PC-3 (cell line): ENCODE measurements at regions not wholly inside any gene's neighbourhood (a gene's known extent, or its start where the extent isn't known, plus 50 kb on each side); places are given as distances from the start of the nearest gene placed in this dataset.

ENCODE experiments used
- ATAC-seq: fragments of 200-7000 bp; cut with Tn5 transposase; 2 replicates; pipeline ENCODE4 v1.9.1; 2020; ENCODE audit warnings: mild to moderate bottlenecking, moderate library complexity
- BruUV-seq: library from RNA; stranded (reverse); fragments of 400-500 nt; replicated peaks from 2 replicates; lab custom pipeline; 2021; lab: Mats Ljungman, UMichigan
- CTCF ChIA-PET: fragments of 300-600 bp; sonication (Branson Sonifier 250); formaldehyde crosslinking; loops from one replicate; lab custom pipeline; 2022; ENCODE audit warnings: antibody characterized with exemption; lab: Charles Lee
- POLR2A ChIA-PET: fragments of 300-600 bp; sonication (Branson Sonifier 250); formaldehyde crosslinking; loops from one replicate; lab custom pipeline; 2022; ENCODE audit warnings: antibody characterized with exemption; ENCODE audit not compliant: unreplicated experiment; lab: Charles Lee
- DNase-seq: peaks from one replicate; pipeline ENCODE4 v3.0.0-alpha.2; 2015
- H2AFZ ChIP-seq: fragments of 300-600 bp; sonication (generic); 2 replicates; pipeline ENCODE4 v1.6.0; 2016; ENCODE audit warnings: antibody characterized with exemption, low read length
- H3F3A ChIP-seq: fragments of 300-600 bp; sonication (generic); one replicate; pipeline ENCODE4 v1.6.0; 2017; ENCODE audit warnings: antibody characterized with exemption, low read length, control low read depth, mild to moderate bottlenecking; ENCODE audit not compliant: unreplicated experiment
- H3K27ac ChIP-seq: fragments of 300-600 bp; sonication (generic); 2 replicates; pipeline ENCODE4 v1.5.1; 2016; ENCODE audit warnings: mild to moderate bottlenecking, low read length
- H3K27me3 ChIP-seq: fragments of 300-600 bp; sonication (generic); 2 replicates; pipeline ENCODE4 v1.6.1; 2016; ENCODE audit warnings: low read length, mixed read lengths
- H3K36me3 ChIP-seq: fragments of 300-600 bp; sonication (generic); 2 replicates; pipeline ENCODE4 v1.6.1; 2016; ENCODE audit warnings: low read depth, mixed run types, low read length, mixed read lengths
- H3K4me1 ChIP-seq: fragments of 300-600 bp; sonication (generic); 2 replicates; pipeline ENCODE4 v1.5.1; 2016; ENCODE audit warnings: low read length; ENCODE audit not compliant: insufficient read depth
- H3K4me2 ChIP-seq: fragments of 300-600 bp; sonication (generic); 2 replicates; pipeline ENCODE4 v1.6.0; 2016; ENCODE audit warnings: low read length
- H3K4me3 ChIP-seq: fragments of 300-600 bp; sonication (generic); 2 replicates; pipeline ENCODE4 v1.5.1; 2016; ENCODE audit warnings: mild to moderate bottlenecking, low read length, mixed read lengths
- H3K79me2 ChIP-seq: fragments of 300-600 bp; sonication (generic); 2 replicates; pipeline ENCODE4 v1.6.1; 2017; ENCODE audit warnings: low read length, mixed read lengths
- H3K9ac ChIP-seq: fragments of 300-600 bp; sonication (generic); 2 replicates; pipeline ENCODE4 v1.6.0; 2016; ENCODE audit warnings: mild to moderate bottlenecking, low read length
- H3K9me2 ChIP-seq: fragments of 300-600 bp; sonication (generic); replicated peaks from 2 replicates; pipeline ENCODE4 v1.6.1; 2016; ENCODE audit warnings: mixed run types, low read length, mixed read lengths
- H3K9me3 ChIP-seq: fragments of 300-600 bp; sonication (generic); 2 replicates; pipeline ENCODE4 v1.6.1; 2016; ENCODE audit warnings: low read length, mixed read lengths
- H4K20me1 ChIP-seq: fragments of 300-600 bp; sonication (generic); 2 replicates; pipeline ENCODE4 v1.6.1; 2016; ENCODE audit warnings: low read length, mixed read lengths
- EZH2 ChIP-seq: fragments of 300-600 bp; sonication (generic); IDR thresholded peaks from one replicate; pipeline ENCODE4 v1.6.1; 2017; ENCODE audit warnings: antibody characterized with exemption, mild to moderate bottlenecking, low read length; ENCODE audit not compliant: unreplicated experiment
- EZH2phosphoT487 ChIP-seq: fragments of 300-600 bp; sonication (generic); IDR thresholded peaks from 2 replicates; pipeline ENCODE4 v1.6.1; 2018; ENCODE audit warnings: mild to moderate bottlenecking, antibody characterized with exemption, low read length, borderline replicate concordance
- intact Hi-C: fragments of 100-400 bp; cut with micrococcal nuclease; formaldehyde crosslinking; loops from 2 replicates; pipeline ENCODE4 v1.9.0; 2023
- TF ChIP-seq, protein P1 (sequence below): fragments of 300-600 bp; sonication (generic); conservative IDR thresholded peaks from 2 replicates; pipeline ENCODE4 v1.5.1; 2017; ENCODE audit warnings: antibody characterized with exemption, low read depth, mild to moderate bottlenecking, low read length

DNA sequence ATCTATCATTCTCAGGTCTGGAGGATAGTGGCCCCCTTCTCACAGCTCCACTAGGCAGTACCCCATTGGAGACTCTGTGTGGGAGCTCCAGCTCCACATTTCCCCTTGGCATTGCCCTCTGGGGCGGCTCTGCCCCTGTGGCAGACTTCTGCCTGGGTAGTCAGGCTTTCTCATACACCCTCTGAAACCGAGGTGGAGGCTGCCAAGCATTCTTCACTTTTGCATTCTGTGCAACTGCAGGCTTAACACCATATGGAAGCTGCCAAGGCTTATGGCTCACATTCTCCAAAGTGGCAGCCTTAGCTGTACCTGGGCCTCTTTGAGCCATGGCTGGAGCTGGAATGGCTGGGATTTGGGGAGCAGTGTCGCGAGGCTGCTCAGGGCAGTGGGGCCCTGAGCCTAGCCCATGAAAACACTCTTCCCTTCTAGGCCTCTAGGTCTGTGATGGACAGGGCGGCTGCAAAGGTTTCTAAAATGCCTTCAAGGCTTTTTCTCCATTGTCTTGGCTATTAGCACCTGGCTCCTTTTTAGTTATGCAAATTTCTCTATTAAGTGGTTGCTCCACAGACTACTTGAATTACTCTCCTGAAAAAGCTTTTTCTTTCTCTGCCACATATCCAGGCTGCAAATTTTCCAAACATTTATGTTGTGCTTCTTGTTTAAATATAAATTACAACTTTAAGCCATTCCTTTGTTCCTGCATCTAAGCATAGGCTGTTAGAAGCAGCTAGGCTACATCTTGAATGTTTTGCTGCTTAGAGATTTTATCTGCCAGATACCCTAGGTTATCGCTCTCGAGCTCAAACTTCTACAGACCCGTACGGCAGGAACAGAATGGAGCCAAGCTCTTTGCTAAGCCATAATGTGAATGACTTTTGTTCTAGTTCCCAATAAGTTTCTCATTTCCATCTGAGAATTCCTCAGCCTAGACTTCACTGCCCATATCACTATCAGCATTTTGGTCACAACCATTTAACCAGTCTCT, 206.5 kb downstream of the CPS1 start:
- Histone ChIP-seq H4K20me1 (no peaks in the 10 kb centered on the region), H3K4me1 (no peaks in the 10 kb centered on the region), H3K27me3 (peaks cover 3% of the 10 kb centered on the region; the same call in 1 of the 2 replicates), H3K9ac (no peak overlapping the region), H3K9me3 (no peaks in the 10 kb centered on the region), H3K36me3 (no peaks in the 10 kb centered on the region), H3K4me3 (no peak overlapping the region), H3K4me2 (no peak overlapping the region), H3K27ac (no peak overlapping the region), H3K79me2 (no peaks in the 10 kb centered on the region), H2AFZ (no peak overlapping the region), H3F3A (no peaks in the 10 kb centered on the region), H3K9me2 (no peaks in the 10 kb centered on the region)
- no TSS peak for BruUV-seq
- no peak for DNase-seq
- ChIA-PET POLR2A (no interaction called here), CTCF (no interaction called here)
- TF ChIP-seq, protein P1, sequence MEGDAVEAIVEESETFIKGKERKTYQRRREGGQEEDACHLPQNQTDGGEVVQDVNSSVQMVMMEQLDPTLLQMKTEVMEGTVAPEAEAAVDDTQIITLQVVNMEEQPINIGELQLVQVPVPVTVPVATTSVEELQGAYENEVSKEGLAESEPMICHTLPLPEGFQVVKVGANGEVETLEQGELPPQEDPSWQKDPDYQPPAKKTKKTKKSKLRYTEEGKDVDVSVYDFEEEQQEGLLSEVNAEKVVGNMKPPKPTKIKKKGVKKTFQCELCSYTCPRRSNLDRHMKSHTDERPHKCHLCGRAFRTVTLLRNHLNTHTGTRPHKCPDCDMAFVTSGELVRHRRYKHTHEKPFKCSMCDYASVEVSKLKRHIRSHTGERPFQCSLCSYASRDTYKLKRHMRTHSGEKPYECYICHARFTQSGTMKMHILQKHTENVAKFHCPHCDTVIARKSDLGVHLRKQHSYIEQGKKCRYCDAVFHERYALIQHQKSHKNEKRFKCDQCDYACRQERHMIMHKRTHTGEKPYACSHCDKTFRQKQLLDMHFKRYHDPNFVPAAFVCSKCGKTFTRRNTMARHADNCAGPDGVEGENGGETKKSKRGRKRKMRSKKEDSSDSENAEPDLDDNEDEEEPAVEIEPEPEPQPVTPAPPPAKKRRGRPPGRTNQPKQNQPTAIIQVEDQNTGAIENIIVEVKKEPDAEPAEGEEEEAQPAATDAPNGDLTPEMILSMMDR: no peak
- TF ChIP-seq EZH2: no peak
- TF ChIP-seq EZH2phosphoT487: no peak
- intact Hi-C loops: no loop called here
- ATAC-seq: no peak

DNA sequence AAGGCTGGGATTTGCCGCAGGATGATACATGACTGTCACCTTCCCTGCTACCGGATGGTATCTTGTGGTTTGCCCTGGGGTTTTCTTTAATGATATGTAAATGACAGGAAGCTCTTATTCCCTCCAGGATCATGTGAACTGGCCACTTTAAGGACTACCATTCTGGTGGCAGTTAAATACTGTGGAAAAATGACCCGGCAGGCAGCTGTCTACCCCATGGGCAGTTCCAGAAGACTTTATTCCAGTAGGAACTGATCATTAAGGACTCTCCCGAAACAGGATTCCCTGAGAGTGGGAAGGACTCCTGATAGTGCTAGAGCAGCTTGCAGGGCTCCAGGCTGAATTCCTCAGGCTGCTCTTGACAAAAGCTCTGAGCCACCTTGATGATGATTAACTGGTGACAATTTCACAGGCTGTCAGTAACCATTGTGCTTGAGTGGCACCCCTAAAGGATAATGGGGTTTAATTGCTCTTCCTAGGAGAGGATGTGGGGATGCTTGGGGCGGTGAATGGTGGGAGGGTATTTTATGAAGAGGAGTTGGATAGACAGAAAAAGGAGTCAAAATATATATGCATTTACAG, 212.0 kb downstream of the CPS1 start:
- Histone ChIP-seq H2AFZ (no peak overlapping the region), H3K27me3 (peaks cover 11% of the 10 kb centered on the region; the same call in 1 of the 2 replicates), H3K4me2 (no peak overlapping the region), H3K4me1 (no peaks in the 10 kb centered on the region), H3K36me3 (no peaks in the 10 kb centered on the region), H3K9ac (no peak overlapping the region), H3K9me2 (no peaks in the 10 kb centered on the region), H3F3A (no peaks in the 10 kb centered on the region), H4K20me1 (no peaks in the 10 kb centered on the region), H3K9me3 (no peaks in the 10 kb centered on the region), H3K27ac (no peak overlapping the region), H3K4me3 (no peak overlapping the region), H3K79me2 (no peaks in the 10 kb centered on the region)
- BruUV-seq: no TSS peak
- POLR2A ChIA-PET: no interaction called here
- CTCF ChIA-PET: no interaction called here
- DNase-seq (no peak), ATAC-seq (no peak)
- TF ChIP-seq, protein P1: no peak
- no peak for TF ChIP-seq EZH2phosphoT487
- TF ChIP-seq EZH2: no peak
- intact Hi-C loops: no loop called here
